ENCODE measurements at regions not wholly inside any gene's neighbourhood (a gene's known extent, or its start where the extent isn't known, plus 50 kb on each side); places are given as distances from the start of the nearest gene placed in this dataset.

DNA sequence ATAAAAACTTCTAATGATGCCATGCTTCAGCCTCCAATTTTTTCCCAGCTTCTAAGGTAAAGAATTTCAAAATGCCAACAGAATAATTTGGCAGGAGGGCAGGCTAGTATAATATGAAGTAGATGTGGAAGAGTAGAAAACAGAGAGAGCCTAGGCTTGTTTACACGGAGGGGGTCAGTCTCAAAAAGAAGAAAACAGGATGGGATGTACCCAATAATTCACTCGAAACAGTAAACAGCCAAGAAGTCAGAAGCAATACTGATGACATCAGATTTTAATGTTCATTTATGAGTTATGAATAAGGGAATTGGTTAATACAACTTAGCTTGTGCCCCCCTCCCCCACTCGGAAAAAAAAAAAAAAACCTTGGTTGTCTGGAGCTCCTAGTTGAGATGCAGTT, 422.5 kb downstream of the FOXO1 start:
- no peak overlapping the region for H3K27ac ChIP-seq
- TF ChIP-seq, protein P1, sequence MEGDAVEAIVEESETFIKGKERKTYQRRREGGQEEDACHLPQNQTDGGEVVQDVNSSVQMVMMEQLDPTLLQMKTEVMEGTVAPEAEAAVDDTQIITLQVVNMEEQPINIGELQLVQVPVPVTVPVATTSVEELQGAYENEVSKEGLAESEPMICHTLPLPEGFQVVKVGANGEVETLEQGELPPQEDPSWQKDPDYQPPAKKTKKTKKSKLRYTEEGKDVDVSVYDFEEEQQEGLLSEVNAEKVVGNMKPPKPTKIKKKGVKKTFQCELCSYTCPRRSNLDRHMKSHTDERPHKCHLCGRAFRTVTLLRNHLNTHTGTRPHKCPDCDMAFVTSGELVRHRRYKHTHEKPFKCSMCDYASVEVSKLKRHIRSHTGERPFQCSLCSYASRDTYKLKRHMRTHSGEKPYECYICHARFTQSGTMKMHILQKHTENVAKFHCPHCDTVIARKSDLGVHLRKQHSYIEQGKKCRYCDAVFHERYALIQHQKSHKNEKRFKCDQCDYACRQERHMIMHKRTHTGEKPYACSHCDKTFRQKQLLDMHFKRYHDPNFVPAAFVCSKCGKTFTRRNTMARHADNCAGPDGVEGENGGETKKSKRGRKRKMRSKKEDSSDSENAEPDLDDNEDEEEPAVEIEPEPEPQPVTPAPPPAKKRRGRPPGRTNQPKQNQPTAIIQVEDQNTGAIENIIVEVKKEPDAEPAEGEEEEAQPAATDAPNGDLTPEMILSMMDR (conservative IDR thresholded peaks at IDR 0.05) = no peak

DNA sequence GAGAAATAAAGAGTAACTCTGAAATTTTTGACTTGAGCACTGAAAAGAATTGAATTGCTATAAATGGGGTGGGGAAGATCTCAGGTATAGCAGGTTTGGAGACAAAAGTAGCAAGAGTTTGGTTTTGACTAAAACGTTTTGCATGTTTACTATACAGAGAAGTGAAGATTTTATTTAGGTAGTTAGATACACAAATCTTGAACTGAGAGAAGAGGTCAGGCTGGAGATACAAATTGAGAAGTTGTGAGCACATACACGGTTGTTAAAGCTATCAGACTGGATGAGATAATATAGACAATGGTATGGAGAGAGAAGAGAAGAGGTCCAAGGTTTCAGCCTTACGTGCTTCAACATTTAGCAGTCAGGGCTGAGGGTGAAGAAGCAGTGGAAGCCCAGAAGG, 420.9 kb downstream of the FOXO1 start:
- no peak overlapping the region for H3K27ac ChIP-seq
- TF ChIP-seq, protein P1 (conservative IDR thresholded peaks at IDR 0.05) = no peak

DNA sequence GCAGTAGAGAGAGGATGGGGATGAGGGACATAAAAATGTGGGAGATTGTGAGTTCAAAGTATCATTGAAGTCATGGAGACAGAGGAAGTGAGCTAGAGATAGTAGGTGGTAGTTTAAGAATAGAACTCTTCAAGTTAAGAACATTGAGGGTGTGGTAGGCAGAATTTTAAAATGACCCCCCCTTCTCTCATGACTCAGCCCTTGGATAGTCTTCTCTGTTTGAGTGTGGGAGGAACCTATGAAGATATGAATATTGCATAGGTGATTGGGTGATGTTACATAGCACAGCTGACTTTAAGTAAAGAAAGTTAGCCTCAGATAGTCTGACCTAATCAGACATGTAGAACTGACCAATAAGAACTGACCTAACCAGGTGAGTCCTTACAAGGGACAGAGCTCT, 418.6 kb downstream of the FOXO1 start:
- TF ChIP-seq, protein P1 (conservative IDR thresholded peaks at IDR 0.05) = no peak
- no peak overlapping the region for H3K27ac ChIP-seq

DNA sequence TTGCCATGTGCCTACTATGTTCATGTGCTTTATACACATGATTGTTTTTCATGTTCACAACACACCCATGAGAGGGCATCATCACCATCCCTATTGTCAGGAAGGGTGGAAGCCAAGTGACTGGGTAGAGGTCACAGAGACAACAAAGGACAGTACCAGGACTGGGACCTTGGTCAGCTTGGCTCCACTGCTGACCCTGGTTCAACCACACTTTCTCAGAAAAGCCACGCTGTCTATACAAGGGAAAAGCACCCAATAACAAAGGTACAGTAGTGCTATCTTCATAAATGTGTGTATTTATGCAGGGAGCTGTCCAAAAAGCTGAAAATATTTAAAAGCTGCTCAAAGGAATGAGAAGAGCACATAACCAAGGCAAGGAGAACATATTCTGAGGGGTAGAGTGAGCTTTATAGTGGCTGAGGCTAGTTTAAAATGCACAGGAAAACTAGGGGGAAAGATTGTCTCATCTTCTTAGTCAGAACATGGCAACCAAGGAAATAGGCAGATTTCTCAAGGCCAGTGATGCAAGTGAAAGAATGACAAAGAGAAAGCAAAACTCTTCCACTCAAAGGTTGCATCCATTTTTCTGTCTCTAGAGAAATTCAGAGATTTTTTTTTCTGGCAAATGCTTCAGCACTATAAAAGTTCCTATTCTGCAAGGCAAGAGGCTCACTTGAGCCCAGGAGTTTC, 415.0 kb downstream of the FOXO1 start:
- H3K27ac ChIP-seq = no peak overlapping the region
- TF ChIP-seq, protein P1 (conservative IDR thresholded peaks at IDR 0.05) = no peak

DNA sequence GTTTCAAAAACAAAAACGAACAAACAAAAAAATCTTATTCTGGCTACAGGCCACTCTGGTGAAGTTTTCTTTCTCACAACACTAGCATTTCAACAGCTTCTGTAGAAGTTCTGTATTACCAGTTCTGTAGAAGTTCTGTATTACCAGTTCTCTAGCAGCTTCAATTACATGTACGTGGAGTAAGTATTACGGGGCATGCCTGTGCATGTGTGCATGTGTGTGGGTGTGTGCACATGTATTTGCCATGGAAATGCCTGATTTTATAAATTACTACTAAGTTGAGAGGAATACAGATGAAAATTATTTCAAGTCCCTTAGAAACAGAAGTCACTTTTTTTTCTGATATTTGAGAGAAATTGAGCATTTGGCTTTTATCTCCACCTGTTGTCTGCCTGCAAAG, 414.2 kb downstream of the FOXO1 start:
- H3K27ac ChIP-seq = no peak overlapping the region
- TF ChIP-seq, protein P1 (conservative IDR thresholded peaks at IDR 0.05) = no peak

DNA sequence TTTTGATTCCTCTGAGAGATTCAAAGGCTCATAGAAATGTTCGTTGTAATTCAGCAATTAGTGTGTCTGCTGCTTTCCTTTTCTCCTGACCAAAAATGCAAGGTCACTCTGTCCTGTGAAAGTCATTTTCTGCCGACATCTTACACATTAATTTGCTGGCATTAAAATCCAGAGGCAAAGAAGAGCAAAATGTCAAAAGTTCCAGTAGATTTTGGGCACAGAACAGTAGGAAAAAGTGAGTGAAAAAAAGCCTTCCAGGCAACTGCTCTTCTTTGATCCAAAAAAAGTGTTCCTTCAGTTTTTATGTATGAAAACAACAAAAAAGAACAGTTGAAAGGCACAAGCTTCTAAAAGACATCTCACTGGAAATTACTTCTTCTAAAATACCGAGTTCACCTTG, 413.8 kb downstream of the FOXO1 start:
- H3K27ac ChIP-seq = no peak overlapping the region
- TF ChIP-seq, protein P1 (conservative IDR thresholded peaks at IDR 0.05) = no peak

DNA sequence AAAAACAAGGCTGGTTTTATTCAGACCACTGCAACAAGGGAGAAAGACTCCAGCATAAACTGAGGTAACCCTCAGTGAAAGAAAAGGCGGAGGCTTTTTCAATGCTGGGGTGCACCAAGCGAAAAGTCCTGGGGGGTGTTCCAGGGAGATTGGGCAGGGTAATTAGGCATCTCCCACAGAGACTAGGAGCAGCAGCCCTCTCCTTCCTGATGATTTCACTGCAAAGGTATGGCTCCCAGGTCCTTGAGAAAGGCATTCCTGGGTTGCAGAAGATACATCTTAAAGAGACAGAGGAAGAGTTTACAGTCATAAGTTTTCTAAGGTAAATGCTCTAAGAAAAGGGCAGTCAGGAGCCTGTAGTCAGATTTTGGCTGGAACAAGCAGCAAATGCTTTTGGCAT, 412.0 kb downstream of the FOXO1 start:
- no peak overlapping the region for H3K27ac ChIP-seq
- TF ChIP-seq, protein P1 (conservative IDR thresholded peaks at IDR 0.05) = no peak

Measured in VCaP (cell line).